Erythroblast (primary cell): ENCODE measurements at regions not wholly inside any gene's neighbourhood (a gene's known extent, or its start where the extent isn't known, plus 50 kb on each side); places are given as distances from the start of the nearest gene placed in this dataset.

ENCODE experiments used
- GATA1 ChIP-seq: IDR thresholded peaks from 2 replicates; pipeline ENCODE4 v1.6.1; 2011; ENCODE audit warnings: low read depth, mild to moderate bottlenecking, control low read depth, low read length, moderate library complexity
- POLR2A ChIP-seq: IDR thresholded peaks from 2 replicates; pipeline ENCODE4 v1.6.1; 2011; ENCODE audit warnings: mild to moderate bottlenecking, low read length

GRCh38 chr22:49348631-49349030 is 479.0 kb downstream of the BRD1 start:
- TF ChIP-seq POLR2A: no peak
- no peak for TF ChIP-seq GATA1
